Endothelial cell of umbilical vein (primary cell): ENCODE measurements at regions not wholly inside any gene's neighbourhood (a gene's known extent, or its start where the extent isn't known, plus 50 kb on each side); places are given as distances from the start of the nearest gene placed in this dataset.

Experiments
- BruUV-seq: library from RNA; stranded (reverse); fragments of 400-500 nt; replicated peaks from 2 replicates; lab custom pipeline; 2021; lab: Mats Ljungman, UMichigan
- CTCF ChIA-PET: fragments of 300-600, 350-600 bp; sonication (Branson Sonifier 250); formaldehyde crosslinking; loops from one replicate; lab custom pipeline; 2021; ENCODE audit warnings: antibody characterized with exemption, inconsistent platforms; lab: Charles Lee
- POLR2A ChIA-PET: fragments of 300-600, 350-600 bp; sonication (Branson Sonifier 250); formaldehyde crosslinking; loops from one replicate; lab custom pipeline; 2021; ENCODE audit warnings: antibody characterized with exemption, inconsistent platforms; lab: Charles Lee
- DNase-seq: peaks from one replicate; pipeline ENCODE4 v3.0.0-alpha.2; 2011; ENCODE audit warnings: low read depth, low spot score
- FAIRE-seq: peaks from 2 replicates; lab custom pipeline; 2011; peaks lifted over from hg19 to GRCh38; lab: Jason Lieb, UNC
- H2AFZ ChIP-seq: 2 replicates; pipeline ENCODE4 v1.6.0; 2012; ENCODE audit warnings: low read depth, low read length, control low read depth, inconsistent platforms
- H3K27ac ChIP-seq: 2 replicates; pipeline ENCODE4 v1.5.1; 2011; ENCODE audit warnings: low read depth, mild to moderate bottlenecking, control low read depth, low read length, moderate library complexity; ENCODE audit not compliant: insufficient read depth
- H3K27me3 ChIP-seq, 2 experiments: 2 replicates each; pipeline versions ENCODE4 v1.6.0 to v1.6.1; 2011; ENCODE audit warnings: low read length in 2 of 2, mixed read lengths in 1 of 2; ENCODE audit not compliant: control insufficient read depth in 2 of 2, insufficient read depth in 2 of 2
- H3K36me3 ChIP-seq, 2 experiments: 2 replicates in 1 of 2; 3 replicates in 1 of 2; pipeline ENCODE4 v1.5.1; 2011; ENCODE audit warnings: low read length in 2 of 2, mild to moderate bottlenecking in 1 of 2, moderate library complexity in 1 of 2; ENCODE audit not compliant: control insufficient read depth in 2 of 2, insufficient read depth in 2 of 2; ENCODE audit errors: extremely low read depth in 1 of 2
- H3K4me1 ChIP-seq: 3 replicates; pipeline ENCODE4 v1.5.1; 2011; ENCODE audit warnings: mild to moderate bottlenecking, low read length; ENCODE audit not compliant: control insufficient read depth, insufficient read depth; ENCODE audit errors: extremely low read depth
- H3K4me2 ChIP-seq: 2 replicates; pipeline ENCODE4 v1.6.1; 2011; ENCODE audit warnings: low read length, control low read depth, mixed read lengths; ENCODE audit not compliant: insufficient read depth
- H3K4me3 ChIP-seq, 3 experiments: fragments of 200-600 bp in 1 of 3; sonication (generic), shearing (Covaris generic) in 1 of 3; replicated peaks in 1 of 3; 2 replicates each; pipeline ENCODE4 v1.5.1; 2011 to 2016; ENCODE audit warnings: control low read depth in 3 of 3, low read length in 3 of 3, mild to moderate bottlenecking in 2 of 3, inconsistent platforms in 1 of 3, low read depth in 1 of 3, moderate library complexity in 1 of 3; ENCODE audit not compliant: insufficient read depth in 1 of 3
- H3K79me2 ChIP-seq: 2 replicates; pipeline ENCODE4 v1.6.0; 2012; ENCODE audit warnings: low read length, inconsistent platforms; ENCODE audit not compliant: control insufficient read depth, insufficient read depth
- H3K9ac ChIP-seq: replicated peaks from 2 replicates; pipeline ENCODE3; 2011; ENCODE audit warnings: low read length, control low read depth; ENCODE audit not compliant: insufficient read depth; ENCODE audit errors: extremely low read depth
- H3K9me1 ChIP-seq: replicated peaks from 3 replicates; pipeline ENCODE4 v1.6.0; 2011; ENCODE audit warnings: mild to moderate bottlenecking, low read length; ENCODE audit not compliant: control insufficient read depth, insufficient read depth; ENCODE audit errors: extremely low read depth
- H3K9me3 ChIP-seq: replicated peaks from 2 replicates; pipeline ENCODE4 v1.5.1; 2012; ENCODE audit warnings: low read length, inconsistent platforms; ENCODE audit not compliant: control insufficient read depth, insufficient read depth
- H4K20me1 ChIP-seq: replicated peaks from 2 replicates; pipeline ENCODE3; 2011; ENCODE audit warnings: mild to moderate bottlenecking, low read length; ENCODE audit not compliant: control insufficient read depth, insufficient read depth; ENCODE audit errors: extremely low read depth
- EZH2 ChIP-seq: IDR thresholded peaks from 2 replicates; pipeline ENCODE4 v1.6.1; 2012; ENCODE audit warnings: borderline replicate concordance, low read depth, mild to moderate bottlenecking, moderate library complexity, low read length, inconsistent platforms; ENCODE audit not compliant: severe bottlenecking
- FOS ChIP-seq: IDR thresholded peaks from 2 replicates; pipeline ENCODE4 v1.6.1; 2011; ENCODE audit warnings: mild to moderate bottlenecking, low read length, moderate library complexity, borderline replicate concordance; ENCODE audit not compliant: insufficient read depth
- GATA2 ChIP-seq: IDR thresholded peaks from 2 replicates; pipeline ENCODE4 v1.7.0; 2011; ENCODE audit warnings: low read depth, mild to moderate bottlenecking, moderate library complexity, mixed read lengths, low read length; ENCODE audit not compliant: insufficient read length, insufficient read depth
- JUN ChIP-seq: IDR thresholded peaks from 2 replicates; pipeline ENCODE4 v1.6.1; 2011; ENCODE audit warnings: borderline replicate concordance, low read depth; ENCODE audit not compliant: insufficient read length, insufficient read depth
- MYC ChIP-seq: IDR thresholded peaks from one replicate; pipeline ENCODE4 v1.6.1; 2011; ENCODE audit warnings: mild to moderate bottlenecking, low read depth, low read length
- POLR2A ChIP-seq: IDR thresholded peaks from 2 replicates; pipeline ENCODE4 v1.6.1; 2012; ENCODE audit warnings: low read depth, mild to moderate bottlenecking, control low read depth, low read length
- POLR2AphosphoS5 ChIP-seq: IDR thresholded peaks from 2 replicates; pipeline ENCODE4 v1.6.1; 2012; ENCODE audit warnings: low read depth, mild to moderate bottlenecking, control low read depth, low read length, moderate library complexity; ENCODE audit not compliant: insufficient read depth
- dilution Hi-C: fragments of 300-500 bp; cut with MboI; formaldehyde crosslinking; loops from one replicate; pipeline ENCODE4 v1.15.0; 2019; ENCODE audit warnings: low sequenced_read_pairs; ENCODE audit not compliant: extremely low pct_ligation_motif_present
- intact Hi-C: fragments of 100-400 bp; cut with micrococcal nuclease; formaldehyde crosslinking; loops from one replicate; pipeline ENCODE4 v1.10.0; 2022
- TF ChIP-seq, protein P1 (sequence below): IDR thresholded peaks from 2 replicates; pipeline ENCODE4 v1.6.1; 2011; ENCODE audit not compliant: insufficient read depth, insufficient read length
- TF ChIP-seq, protein P2 (sequence below), 2 donors: IDR thresholded peaks; 1 replicate in 1 of 2; 2 replicates in 1 of 2; pipeline ENCODE4 v1.5.1; 2011; ENCODE audit warnings: low read length in 2 of 2, mild to moderate bottlenecking in 2 of 2, moderate library complexity in 2 of 2, control low read depth in 1 of 2, inconsistent platforms in 1 of 2, low read depth in 1 of 2; ENCODE audit not compliant: insufficient read depth in 1 of 2; ENCODE audit errors: extremely low read depth in 1 of 2

DNA sequence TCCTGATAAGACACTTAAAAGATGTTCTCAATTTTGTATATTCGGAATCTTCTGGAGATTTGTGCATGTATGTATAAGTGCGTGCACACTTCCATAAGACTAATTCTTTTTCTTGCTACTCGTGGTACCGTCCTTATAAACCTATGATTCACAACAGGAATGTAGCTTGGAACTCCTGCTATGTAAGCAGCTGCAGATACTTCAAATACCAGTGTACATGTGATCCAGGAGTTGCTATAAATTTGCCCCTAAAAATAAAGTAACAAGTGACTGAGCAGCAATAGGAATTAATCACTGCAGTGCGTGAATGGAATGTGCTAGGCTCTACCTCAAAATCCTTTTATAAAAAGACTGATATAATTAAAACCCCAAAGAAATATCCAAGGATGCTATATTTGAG, 214.9 kb downstream of the KLF5 start:
- H3K9me3 ChIP-seq: no peaks in the 10 kb centered on the region
- DNase-seq (no peak), FAIRE-seq (no peak)
- intact Hi-C loops: no loop called here
- H2AFZ ChIP-seq: no peak overlapping the region
- ChIA-PET CTCF (no interaction called here), POLR2A (no interaction called here)
- H3K4me3 ChIP-seq: no peak overlapping the region
- no peaks in the 10 kb centered on the region for H3K4me1 ChIP-seq
- H3K79me2 ChIP-seq: no peaks in the 10 kb centered on the region
- H3K4me2 ChIP-seq: no peak overlapping the region
- no peak overlapping the region for H3K27ac ChIP-seq
- no peaks in the 10 kb centered on the region for H3K27me3 ChIP-seq
- no peak overlapping the region for H3K9ac ChIP-seq
- no TSS peak for BruUV-seq
- TF ChIP-seq GATA2 (no peak), POLR2AphosphoS5 (no peak), POLR2A (no peak), EZH2 (no peak), MYC (no peak), FOS (no peak), JUN (no peak)
- TF ChIP-seq, protein P1, sequence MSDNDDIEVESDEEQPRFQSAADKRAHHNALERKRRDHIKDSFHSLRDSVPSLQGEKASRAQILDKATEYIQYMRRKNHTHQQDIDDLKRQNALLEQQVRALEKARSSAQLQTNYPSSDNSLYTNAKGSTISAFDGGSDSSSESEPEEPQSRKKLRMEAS: no peak
- TF ChIP-seq, protein P2, sequence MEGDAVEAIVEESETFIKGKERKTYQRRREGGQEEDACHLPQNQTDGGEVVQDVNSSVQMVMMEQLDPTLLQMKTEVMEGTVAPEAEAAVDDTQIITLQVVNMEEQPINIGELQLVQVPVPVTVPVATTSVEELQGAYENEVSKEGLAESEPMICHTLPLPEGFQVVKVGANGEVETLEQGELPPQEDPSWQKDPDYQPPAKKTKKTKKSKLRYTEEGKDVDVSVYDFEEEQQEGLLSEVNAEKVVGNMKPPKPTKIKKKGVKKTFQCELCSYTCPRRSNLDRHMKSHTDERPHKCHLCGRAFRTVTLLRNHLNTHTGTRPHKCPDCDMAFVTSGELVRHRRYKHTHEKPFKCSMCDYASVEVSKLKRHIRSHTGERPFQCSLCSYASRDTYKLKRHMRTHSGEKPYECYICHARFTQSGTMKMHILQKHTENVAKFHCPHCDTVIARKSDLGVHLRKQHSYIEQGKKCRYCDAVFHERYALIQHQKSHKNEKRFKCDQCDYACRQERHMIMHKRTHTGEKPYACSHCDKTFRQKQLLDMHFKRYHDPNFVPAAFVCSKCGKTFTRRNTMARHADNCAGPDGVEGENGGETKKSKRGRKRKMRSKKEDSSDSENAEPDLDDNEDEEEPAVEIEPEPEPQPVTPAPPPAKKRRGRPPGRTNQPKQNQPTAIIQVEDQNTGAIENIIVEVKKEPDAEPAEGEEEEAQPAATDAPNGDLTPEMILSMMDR (IDR thresholded peaks at IDR 0.05; ENCODE audit: extremely low read depth in 1 of 2, insufficient read depth in 1 of 2, low read depth in 1 of 2, low read length in 2 of 2): no peak
- no peaks in the 10 kb centered on the region for H3K36me3 ChIP-seq
- H4K20me1 ChIP-seq: no peaks in the 10 kb centered on the region
- H3K9me1 ChIP-seq: no peaks in the 10 kb centered on the region
- dilution Hi-C loops: no loop called here
